ENCODE measurements at regions not wholly inside any gene's neighbourhood (a gene's known extent, or its start where the extent isn't known, plus 50 kb on each side); places are given as distances from the start of the nearest gene placed in this dataset.

DNA sequence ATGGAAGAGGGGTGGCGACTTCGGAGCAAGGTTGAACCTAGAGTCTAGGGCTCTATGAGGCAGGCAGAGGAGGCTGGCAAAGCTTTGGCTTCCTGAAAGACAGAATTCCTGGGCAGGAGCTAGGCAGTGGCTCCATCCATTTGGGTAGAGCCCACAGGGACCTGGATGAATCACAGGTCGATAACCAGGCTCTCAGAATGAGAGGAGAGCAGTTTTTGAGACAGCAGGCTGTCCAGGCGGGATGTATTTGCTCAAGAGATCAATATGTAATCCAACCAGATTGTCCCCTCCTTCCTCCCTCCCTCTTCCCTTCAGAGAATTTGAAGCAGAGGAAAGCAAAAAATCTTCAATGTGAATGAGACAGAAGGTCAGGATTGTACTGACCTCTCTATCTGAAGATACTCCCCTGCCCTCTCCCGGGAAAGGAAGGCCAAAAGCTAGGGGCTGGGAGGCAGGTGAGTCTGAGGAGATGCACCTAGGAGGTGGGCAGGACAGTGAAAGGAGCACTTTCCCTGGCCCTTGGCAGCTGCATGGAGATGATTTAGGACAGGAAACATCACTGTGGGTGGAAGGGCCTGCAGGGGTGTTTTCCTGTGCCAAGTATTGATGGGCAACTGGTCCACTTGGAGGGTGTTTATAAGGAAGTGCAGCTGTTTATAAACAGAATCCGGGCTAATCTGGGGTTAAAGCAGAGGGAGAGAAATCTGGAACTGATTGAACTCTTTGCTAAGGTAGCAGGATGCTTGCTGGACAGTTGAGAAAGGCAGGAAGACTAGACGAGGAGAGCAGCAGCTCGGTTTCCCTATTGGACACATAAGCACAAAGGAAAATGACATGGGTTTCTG, 212.4 kb upstream of the LRFN2 start:
- no peaks in the 10 kb centered on the region for H3K9me3 Mint-ChIP-seq
- no peak for DNase-seq (ENCODE audit: low spot score)
- ChIA-PET CTCF (interaction anchor here (0.7 to 1.5 kb wide), 3 partner anchors 39 to 86 kb away, joined by 3 to 12 read pairs (median 3); no protein-coding TSS in a partner anchor), POLR2A (no interaction called here)
- peaks cover 5% of the 10 kb centered on the region for H3K27me3 Mint-ChIP-seq (ENCODE audit: low read depth)
- H3K27ac Mint-ChIP-seq, result no peak overlapping the region
- no peak overlapping the region for H3K4me3 Mint-ChIP-seq
- H3K36me3 Mint-ChIP-seq, result no peaks in the 10 kb centered on the region
- no peak for ATAC-seq
- TF ChIP-seq, protein P1, sequence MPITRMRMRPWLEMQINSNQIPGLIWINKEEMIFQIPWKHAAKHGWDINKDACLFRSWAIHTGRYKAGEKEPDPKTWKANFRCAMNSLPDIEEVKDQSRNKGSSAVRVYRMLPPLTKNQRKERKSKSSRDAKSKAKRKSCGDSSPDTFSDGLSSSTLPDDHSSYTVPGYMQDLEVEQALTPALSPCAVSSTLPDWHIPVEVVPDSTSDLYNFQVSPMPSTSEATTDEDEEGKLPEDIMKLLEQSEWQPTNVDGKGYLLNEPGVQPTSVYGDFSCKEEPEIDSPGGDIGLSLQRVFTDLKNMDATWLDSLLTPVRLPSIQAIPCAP (CRISPR knock-in tag; IDR thresholded peaks at IDR 0.05), result no peak
- TF ChIP-seq GRHL2 (CRISPR knock-in tag; IDR thresholded peaks at IDR 0.05; ENCODE audit: insufficient replicate concordance, severe bottlenecking) (no peak), SOX15 (CRISPR knock-in tag; IDR thresholded peaks at IDR 0.05) (no peak), KAT7 (CRISPR knock-in tag; IDR thresholded peaks at IDR 0.05; ENCODE audit: borderline replicate concordance) (no peak), NFYB (CRISPR knock-in tag; conservative IDR thresholded peaks at IDR 0.05; ENCODE audit: low read depth) (no peak)
- peaks cover 29% of the 10 kb centered on the region for H3K4me1 Mint-ChIP-seq

DNA sequence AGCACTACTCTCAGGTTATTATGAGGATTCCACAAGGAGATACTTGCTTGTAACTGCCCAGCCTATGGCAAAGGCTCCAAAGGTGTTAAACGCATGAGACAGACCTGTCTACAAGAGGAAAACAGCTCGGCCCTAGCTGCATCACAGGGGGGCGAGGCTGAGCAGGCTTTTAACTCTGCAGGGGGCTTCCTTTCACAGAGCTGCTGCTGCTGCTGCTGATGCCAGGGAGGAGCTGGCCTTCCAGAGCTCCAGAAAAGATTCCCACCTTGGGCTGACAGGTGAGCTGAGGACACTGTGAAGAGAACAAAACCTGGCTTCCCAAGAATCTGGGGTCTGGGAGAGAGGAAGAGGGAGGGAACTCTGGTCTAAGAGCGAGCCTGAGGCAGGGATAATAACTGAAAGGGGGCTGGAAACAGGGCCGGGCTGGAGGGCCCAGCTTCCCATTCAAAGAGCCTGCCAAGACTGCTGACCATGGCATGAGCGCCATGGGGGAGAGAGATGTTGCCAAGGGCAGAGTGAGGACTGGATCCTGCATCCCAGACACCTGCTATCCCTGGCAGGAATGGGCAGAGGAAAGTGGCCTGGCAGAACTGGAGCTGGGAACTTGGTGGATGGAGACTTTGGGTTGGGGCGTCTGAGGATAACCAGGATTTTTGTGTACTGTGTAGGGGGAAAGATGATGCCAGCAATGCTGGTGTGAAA, 211.1 kb upstream of the LRFN2 start:
- CTCF ChIA-PET, result interaction anchor here (0.8 to 1.6 kb wide), 16 partner anchors 14 to 817 kb away, joined by 3 to 12 read pairs (median 4); partner anchors contain the start of gene LRFN2
- Mint-ChIP-seq H3K4me3 (no peak overlapping the region), H3K36me3 (no peaks in the 10 kb centered on the region), H3K4me1 (peaks cover 29% of the 10 kb centered on the region), H3K27ac (no peak overlapping the region), H3K9me3 (no peaks in the 10 kb centered on the region), H3K27me3 (ENCODE audit: low read depth) (peaks cover 7% of the 10 kb centered on the region)
- DNase-seq (ENCODE audit: low spot score), result peak; percentile 54
- POLR2A ChIA-PET, result interaction anchor here (0.5 to 1.0 kb wide), 2 partner anchors 274 to 817 kb away, joined by 3 read pairs; partner anchors contain the start of gene NFYA
- ATAC-seq, result peak; percentile 80
- TF ChIP-seq RORB (CRISPR knock-in tag; IDR thresholded peaks at IDR 0.05) (no peak), SP1 (CRISPR knock-in tag; conservative IDR thresholded peaks at IDR 0.05) (0 out of 2 replicates have a peak, but pooled peaks have one; percentile 25)

DNA sequence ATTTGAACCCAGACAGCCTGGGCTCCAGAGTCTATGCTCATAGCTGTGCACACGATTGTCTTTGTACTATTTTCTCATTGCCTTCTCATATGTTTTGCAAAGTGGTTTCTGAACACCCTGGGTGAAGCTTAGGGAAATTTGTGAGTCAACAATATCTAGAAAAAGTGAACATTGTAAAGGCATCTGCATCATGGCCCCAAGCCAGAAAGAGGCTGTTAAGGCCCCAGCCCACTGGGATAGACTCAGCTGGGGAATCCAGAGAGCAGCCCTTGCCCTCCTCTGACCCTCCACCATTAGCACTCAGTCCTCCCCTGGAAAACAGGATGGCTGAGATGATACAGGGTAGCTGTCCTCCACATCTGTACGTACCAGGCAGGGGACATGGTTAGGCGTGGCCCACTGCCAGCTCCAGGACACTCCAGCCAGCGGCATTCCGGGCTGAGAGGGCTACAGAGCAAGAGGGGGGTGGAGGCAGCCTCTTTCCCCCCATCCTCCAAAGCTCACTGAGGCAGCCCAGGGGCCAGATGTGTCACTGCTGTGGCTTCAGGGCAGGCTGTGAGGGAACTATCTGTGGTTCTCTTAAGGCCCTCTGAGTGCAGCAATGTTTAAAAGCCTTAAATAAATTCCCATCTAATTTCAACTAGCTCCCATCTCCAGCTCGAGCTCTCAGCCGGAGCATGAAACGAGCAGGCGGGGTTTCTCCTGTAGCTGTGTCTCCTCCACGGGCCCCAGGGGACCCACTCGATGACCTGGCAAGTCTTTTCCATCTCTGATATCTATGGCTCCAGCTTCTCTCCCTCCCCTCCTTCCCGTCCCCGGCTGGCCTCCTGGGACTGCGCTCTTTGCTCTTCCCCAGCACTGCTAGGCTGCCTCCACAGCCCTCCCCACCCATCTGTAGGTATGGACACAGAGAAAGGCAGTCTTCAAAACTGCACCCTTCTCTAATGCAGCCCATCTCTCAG, 209.4 kb upstream of the LRFN2 start:
- Mint-ChIP-seq H3K27me3 (ENCODE audit: low read depth) (peaks cover 10% of the 10 kb centered on the region), H3K27ac (no peak overlapping the region), H3K4me1 (peaks cover 27% of the 10 kb centered on the region), H3K36me3 (no peaks in the 10 kb centered on the region), H3K4me3 (no peak overlapping the region), H3K9me3 (no peaks in the 10 kb centered on the region)
- CTCF ChIA-PET, result interaction anchor here (0.8 to 1.6 kb wide), 5 partner anchors 49 to 816 kb away, joined by 3 to 5 read pairs (median 3); no protein-coding TSS in a partner anchor
- POLR2A ChIA-PET, result no interaction called here
- no peak for ATAC-seq
- no peak for DNase-seq (ENCODE audit: low spot score)
- TF ChIP-seq KAT7 (CRISPR knock-in tag; IDR thresholded peaks at IDR 0.05; ENCODE audit: borderline replicate concordance) (no peak), ZNF317 (CRISPR knock-in tag; IDR thresholded peaks at IDR 0.05; ENCODE audit: borderline replicate concordance, low read depth) (no peak), ZNF396 (CRISPR knock-in tag; IDR thresholded peaks at IDR 0.05; ENCODE audit: borderline replicate concordance) (no peak), TCF7 (CRISPR knock-in tag; IDR thresholded peaks at IDR 0.05; ENCODE audit: low read depth) (no peak), TEAD1 (CRISPR knock-in tag; IDR thresholded peaks at IDR 0.05) (no peak), TP53 (CRISPR knock-in tag; IDR thresholded peaks at IDR 0.05) (no peak), FOXJ3 (CRISPR knock-in tag; IDR thresholded peaks at IDR 0.05; ENCODE audit: borderline replicate concordance) (no peak), IRF2 (CRISPR knock-in tag; IDR thresholded peaks at IDR 0.05; ENCODE audit: borderline replicate concordance, low read depth) (no peak)
- TF ChIP-seq, protein P2, sequence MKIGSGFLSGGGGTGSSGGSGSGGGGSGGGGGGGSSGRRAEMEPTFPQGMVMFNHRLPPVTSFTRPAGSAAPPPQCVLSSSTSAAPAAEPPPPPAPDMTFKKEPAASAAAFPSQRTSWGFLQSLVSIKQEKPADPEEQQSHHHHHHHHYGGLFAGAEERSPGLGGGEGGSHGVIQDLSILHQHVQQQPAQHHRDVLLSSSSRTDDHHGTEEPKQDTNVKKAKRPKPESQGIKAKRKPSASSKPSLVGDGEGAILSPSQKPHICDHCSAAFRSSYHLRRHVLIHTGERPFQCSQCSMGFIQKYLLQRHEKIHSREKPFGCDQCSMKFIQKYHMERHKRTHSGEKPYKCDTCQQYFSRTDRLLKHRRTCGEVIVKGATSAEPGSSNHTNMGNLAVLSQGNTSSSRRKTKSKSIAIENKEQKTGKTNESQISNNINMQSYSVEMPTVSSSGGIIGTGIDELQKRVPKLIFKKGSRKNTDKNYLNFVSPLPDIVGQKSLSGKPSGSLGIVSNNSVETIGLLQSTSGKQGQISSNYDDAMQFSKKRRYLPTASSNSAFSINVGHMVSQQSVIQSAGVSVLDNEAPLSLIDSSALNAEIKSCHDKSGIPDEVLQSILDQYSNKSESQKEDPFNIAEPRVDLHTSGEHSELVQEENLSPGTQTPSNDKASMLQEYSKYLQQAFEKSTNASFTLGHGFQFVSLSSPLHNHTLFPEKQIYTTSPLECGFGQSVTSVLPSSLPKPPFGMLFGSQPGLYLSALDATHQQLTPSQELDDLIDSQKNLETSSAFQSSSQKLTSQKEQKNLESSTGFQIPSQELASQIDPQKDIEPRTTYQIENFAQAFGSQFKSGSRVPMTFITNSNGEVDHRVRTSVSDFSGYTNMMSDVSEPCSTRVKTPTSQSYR (CRISPR knock-in tag; IDR thresholded peaks at IDR 0.05), result no peak
- TF ChIP-seq, protein P3, sequence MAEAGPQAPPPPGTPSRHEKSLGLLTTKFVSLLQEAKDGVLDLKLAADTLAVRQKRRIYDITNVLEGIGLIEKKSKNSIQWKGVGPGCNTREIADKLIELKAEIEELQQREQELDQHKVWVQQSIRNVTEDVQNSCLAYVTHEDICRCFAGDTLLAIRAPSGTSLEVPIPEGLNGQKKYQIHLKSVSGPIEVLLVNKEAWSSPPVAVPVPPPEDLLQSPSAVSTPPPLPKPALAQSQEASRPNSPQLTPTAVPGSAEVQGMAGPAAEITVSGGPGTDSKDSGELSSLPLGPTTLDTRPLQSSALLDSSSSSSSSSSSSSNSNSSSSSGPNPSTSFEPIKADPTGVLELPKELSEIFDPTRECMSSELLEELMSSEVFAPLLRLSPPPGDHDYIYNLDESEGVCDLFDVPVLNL (CRISPR knock-in tag; IDR thresholded peaks at IDR 0.05; ENCODE audit: borderline replicate concordance, low read depth), result no peak
- TF ChIP-seq, protein P4, sequence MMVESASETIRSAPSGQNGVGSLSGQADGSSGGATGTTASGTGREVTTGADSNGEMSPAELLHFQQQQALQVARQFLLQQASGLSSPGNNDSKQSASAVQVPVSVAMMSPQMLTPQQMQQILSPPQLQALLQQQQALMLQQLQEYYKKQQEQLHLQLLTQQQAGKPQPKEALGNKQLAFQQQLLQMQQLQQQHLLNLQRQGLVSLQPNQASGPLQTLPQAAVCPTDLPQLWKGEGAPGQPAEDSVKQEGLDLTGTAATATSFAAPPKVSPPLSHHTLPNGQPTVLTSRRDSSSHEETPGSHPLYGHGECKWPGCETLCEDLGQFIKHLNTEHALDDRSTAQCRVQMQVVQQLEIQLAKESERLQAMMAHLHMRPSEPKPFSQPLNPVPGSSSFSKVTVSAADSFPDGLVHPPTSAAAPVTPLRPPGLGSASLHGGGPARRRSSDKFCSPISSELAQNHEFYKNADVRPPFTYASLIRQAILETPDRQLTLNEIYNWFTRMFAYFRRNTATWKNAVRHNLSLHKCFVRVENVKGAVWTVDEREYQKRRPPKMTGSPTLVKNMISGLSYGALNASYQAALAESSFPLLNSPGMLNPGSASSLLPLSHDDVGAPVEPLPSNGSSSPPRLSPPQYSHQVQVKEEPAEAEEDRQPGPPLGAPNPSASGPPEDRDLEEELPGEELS (CRISPR knock-in tag; IDR thresholded peaks at IDR 0.05), result no peak
- TF ChIP-seq, protein P5, sequence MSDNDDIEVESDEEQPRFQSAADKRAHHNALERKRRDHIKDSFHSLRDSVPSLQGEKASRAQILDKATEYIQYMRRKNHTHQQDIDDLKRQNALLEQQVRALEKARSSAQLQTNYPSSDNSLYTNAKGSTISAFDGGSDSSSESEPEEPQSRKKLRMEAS (CRISPR knock-in tag; IDR thresholded peaks at IDR 0.05), result no peak
